ENCODE measurements at regions not wholly inside any gene's neighbourhood (a gene's known extent, or its start where the extent isn't known, plus 50 kb on each side); places are given as distances from the start of the nearest gene placed in this dataset.

DNA sequence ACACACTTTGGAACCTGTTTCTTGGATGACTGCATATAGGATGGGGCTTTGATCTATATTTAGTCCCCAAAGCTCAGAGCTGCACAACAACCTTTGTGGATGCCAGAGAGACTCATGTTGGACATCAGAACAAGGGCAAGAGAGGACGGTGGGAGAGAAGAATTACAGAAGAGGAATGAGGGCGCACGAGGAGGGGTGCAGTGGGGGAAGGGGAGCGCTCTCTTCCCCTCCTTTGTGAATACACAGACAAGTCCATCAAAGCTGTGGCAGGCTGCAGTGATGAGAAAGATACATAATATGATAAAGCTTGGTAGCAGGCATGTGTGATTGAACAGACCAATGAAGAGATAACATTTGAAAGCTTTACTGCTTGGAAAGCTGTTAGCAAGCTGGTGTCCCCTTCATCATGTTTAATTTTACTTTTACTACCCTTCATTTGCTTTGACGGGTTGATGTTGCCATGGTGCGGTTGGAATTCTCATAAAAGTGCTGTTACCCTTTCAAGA, 857.8 kb downstream of the KCNMA1 start (continued):
- TF ChIP-seq CBX5 (IDR thresholded peaks at IDR 0.05; ENCODE audit: low read depth, low read length) = no peak
- TF ChIP-seq, protein P1, sequence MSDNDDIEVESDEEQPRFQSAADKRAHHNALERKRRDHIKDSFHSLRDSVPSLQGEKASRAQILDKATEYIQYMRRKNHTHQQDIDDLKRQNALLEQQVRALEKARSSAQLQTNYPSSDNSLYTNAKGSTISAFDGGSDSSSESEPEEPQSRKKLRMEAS (IDR thresholded peaks at IDR 0.05) = peak; percentile 25; the same call in 1 of the 2 replicates
- TF ChIP-seq SAP30 (IDR thresholded peaks at IDR 0.05; ENCODE audit: insufficient read depth, insufficient replicate concordance, low read length) = no peak
- 0 out of 2 replicates have a peak, but pooled peaks have one; percentile 22 for TF ChIP-seq TAF1 (IDR thresholded peaks at IDR 0.05; ENCODE audit: low read depth, low read length)
- TF ChIP-seq SIN3A (conservative IDR thresholded peaks at IDR 0.05 in 1 of 2, IDR thresholded peaks at IDR 0.05 in 1 of 2; ENCODE audit: low read depth in 1 of 2, low read length in 2 of 2) = no peak
- TF ChIP-seq KDM5A (IDR thresholded peaks at IDR 0.05; ENCODE audit: low read length) = no peak
